Psoas muscle (tissue), 7 donors: ENCODE measurements at regions not wholly inside any gene's neighbourhood (a gene's known extent, or its start where the extent isn't known, plus 50 kb on each side); places are given as distances from the start of the nearest gene placed in this dataset.

Experiments
- ATAC-seq, 4 donors: fragments of 200-7000 bp; cut with Tn5 transposase; one replicate each; pipeline ENCODE4 v1.9.1; 2020; ENCODE audit warnings: moderate library complexity in 3 of 4, mild to moderate bottlenecking in 2 of 4
- DNase-seq, 2 donors: peaks; one replicate each; pipeline ENCODE4 v3.0.0-alpha.2; 2020
- H3K27ac ChIP-seq: fragments of 200-600 bp; one replicate; pipeline ENCODE4 v1.8.0; 2022
- H3K27me3 ChIP-seq, 3 donors: fragments of 200-600 bp in 1 of 3; one replicate each; pipeline versions ENCODE4 v1.6.1 to v1.8.0; 2013 to 2022; ENCODE audit warnings: low read length in 2 of 3, mild to moderate bottlenecking in 2 of 3, moderate library complexity in 1 of 3; ENCODE audit not compliant: insufficient read depth in 3 of 3
- H3K36me3 ChIP-seq, 2 donors: fragments of 200-600 bp in 1 of 2; one replicate each; pipeline versions ENCODE4 v1.6.1 to v1.8.0; 2013 to 2022; ENCODE audit warnings: low read depth in 1 of 2, mild to moderate bottlenecking in 1 of 2, moderate library complexity in 1 of 2; ENCODE audit not compliant: insufficient read depth in 1 of 2
- H3K4me1 ChIP-seq: fragments of 200-600 bp; one replicate; pipeline ENCODE4 v1.8.0; 2022
- H3K4me3 ChIP-seq: fragments of 200-600 bp; one replicate; pipeline ENCODE4 v1.8.0; 2022; ENCODE audit warnings: mild to moderate bottlenecking
- H3K9me3 ChIP-seq: fragments of 200-600 bp; one replicate; pipeline ENCODE4 v1.8.0; 2022
- CTCF ChIP-seq: fragments of 200-600 bp; IDR thresholded peaks from one replicate; pipeline ENCODE4 v1.8.0; 2022; ENCODE audit warnings: antibody characterized with exemption
- WGBS, 3 donors: extraction: QIAGEN DNeasy Blood & Tissue Kit; methylation state at CpG; one replicate each; pipeline versions ENCODE4 v1.1.6 to v1.1.7; 2013; 5-methylcytosine and 5-hydroxymethylcytosine counted together
- intact Hi-C, 2 donors: fragments of 100-400 bp; cut with DNase I; formaldehyde crosslinking; loops; one replicate each; pipeline versions ENCODE4 v1.11.0 to v1.14.2; 2022
- donor health status: healthy with polysubstance abuse.
- donor health status: DM: no; HTN: no; CAD: no; lungs with moderate emphysema.
- donor health status: Bipolar disorder and iron deficiency.
- donor health status: healthy.
- donor health status: DM: yes; HTN: yes; CAD: no.
- donor health status: DM: no; HTN: no; CAD: no.
- donor health status: DM: yes; HTN: yes; CAD: no.

DNA sequence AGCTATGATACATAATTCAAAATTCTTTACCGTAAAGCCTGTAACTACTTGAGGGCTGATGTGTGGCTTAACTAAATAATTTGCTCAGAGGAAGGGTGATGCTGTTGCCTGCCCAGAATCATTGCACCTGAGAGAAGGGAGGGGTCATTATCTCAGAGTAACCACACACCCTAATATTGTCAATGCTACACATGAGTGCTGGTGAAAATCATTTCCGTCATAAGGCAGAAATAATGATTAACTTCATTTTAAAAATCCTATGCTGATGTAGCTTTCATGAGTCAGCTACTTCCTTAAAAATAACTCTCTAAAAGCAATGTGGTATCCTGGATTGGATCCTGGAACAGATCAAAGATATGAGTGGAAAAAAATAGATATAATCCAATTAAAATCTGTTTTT lies 146.4 kb upstream of the FAM83B start:
- no peak for TF ChIP-seq CTCF
- intact Hi-C loops, result no loop called here
- 82 to 92% (median 87%) methylated on average over 2 of the region's 2 CpGs for WGBS, 3 donors

DNA sequence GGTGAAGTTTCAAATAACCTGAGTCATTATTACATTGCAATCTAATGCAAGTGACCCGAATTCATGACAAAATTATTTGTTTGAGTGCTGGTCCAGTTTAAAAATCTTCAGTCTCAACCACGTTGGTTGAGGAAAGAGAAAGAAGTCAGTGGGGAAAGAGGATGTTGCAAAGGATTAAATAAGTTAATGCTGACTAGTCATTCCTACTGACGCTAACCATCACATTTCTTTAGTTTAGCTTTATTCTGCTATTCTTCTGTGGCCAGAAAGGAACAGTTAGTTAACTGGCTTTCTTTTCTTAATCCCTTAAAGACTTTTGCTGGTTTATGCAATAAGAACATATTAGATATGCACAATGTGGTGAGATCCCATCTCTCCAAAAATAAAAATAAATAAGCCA lies 143.8 kb upstream of the FAM83B start:
- 78 to 91% (median 83%) methylated on average over 3 of the region's 3 CpGs for WGBS, 3 donors
- TF ChIP-seq CTCF, result no peak
- H3K4me1 ChIP-seq, result no peaks in the 10 kb centered on the region
- DNase-seq (no peak), ATAC-seq (no peak)
- no peak overlapping the region for H3K4me3 ChIP-seq
- H3K27me3 ChIP-seq, result no peaks in the 10 kb centered on the region
- no peaks in the 10 kb centered on the region for H3K9me3 ChIP-seq
- no peak overlapping the region for H3K27ac ChIP-seq
- no peaks in the 10 kb centered on the region for H3K36me3 ChIP-seq
- intact Hi-C loops, result no loop called here

More for the DNA sequence above, 146.4 kb upstream of the FAM83B start:
- H3K9me3 ChIP-seq, result no peaks in the 10 kb centered on the region
- no peaks in the 10 kb centered on the region for H3K36me3 ChIP-seq
- ATAC-seq (no peak), DNase-seq (no peak)
- no peak overlapping the region for H3K4me3 ChIP-seq
- H3K27ac ChIP-seq, result no peak overlapping the region
- H3K4me1 ChIP-seq, result no peaks in the 10 kb centered on the region
- no peaks in the 10 kb centered on the region for H3K27me3 ChIP-seq

- DNase-seq (no peak), ATAC-seq (no peak)
- no peaks in the 10 kb centered on the region for H3K36me3 ChIP-seq
- no peak overlapping the region for H3K4me3 ChIP-seq
- H3K9me3 ChIP-seq, result no peaks in the 10 kb centered on the region
- intact Hi-C loops, result no loop called here
- no peak for TF ChIP-seq CTCF
- no peaks in the 10 kb centered on the region for H3K27me3 ChIP-seq
- WGBS, 3 donors, result 74 to 82% (median 74%) methylated on average over 3 of the region's 3 CpGs
- H3K27ac ChIP-seq, result no peak overlapping the region
- no peaks in the 10 kb centered on the region for H3K4me1 ChIP-seq
These were observed 140.2 kb upstream of the FAM83B start for GRCh38 chr6:54706391-54706790.

GRCh38 chr6:54706844-54707605 lies 139.5 kb upstream of the FAM83B start:
- ATAC-seq, result no peak
- H3K27me3 ChIP-seq, result no peaks in the 10 kb centered on the region
- TF ChIP-seq CTCF, result no peak
- H3K9me3 ChIP-seq, result no peaks in the 10 kb centered on the region
- no peaks in the 10 kb centered on the region for H3K4me1 ChIP-seq
- no peaks in the 10 kb centered on the region for H3K36me3 ChIP-seq
- intact Hi-C loops, result loop anchor here in 1 of 2 donors (1.0 kb wide), 1 partner anchor 8 kb away; no protein-coding TSS in a partner anchor
- 70 to 78% (median 74%) methylated on average over 4 of the region's 4 CpGs for WGBS, 3 donors
- H3K27ac ChIP-seq, result no peak overlapping the region
- no peak overlapping the region for H3K4me3 ChIP-seq
- DNase-seq, result no peak

- ATAC-seq, result no peak
- 28 to 41% (median 33%) methylated on average over 2 of the region's 2 CpGs for WGBS, 3 donors
- intact Hi-C loops, result loop anchor here in 1 of 2 donors (5.0 kb wide), 1 partner anchor 527 kb away; no protein-coding TSS in a partner anchor
These were observed 136.1 kb upstream of the FAM83B start for GRCh38 chr6:54710456-54710855.

More at GRCh38 chr6:54710456-54710855, 136.1 kb upstream of the FAM83B start:
- H3K36me3 ChIP-seq, result no peaks in the 10 kb centered on the region
- TF ChIP-seq CTCF, result no peak
- no peaks in the 10 kb centered on the region for H3K4me1 ChIP-seq
- no peak overlapping the region for H3K4me3 ChIP-seq
- H3K27me3 ChIP-seq, result no peaks in the 10 kb centered on the region
- H3K27ac ChIP-seq, result no peak overlapping the region
- H3K9me3 ChIP-seq, result no peaks in the 10 kb centered on the region
- no peak for DNase-seq
